KOPT-K1 (cell line): ENCODE measurements at regions not wholly inside any gene's neighbourhood (a gene's known extent, or its start where the extent isn't known, plus 50 kb on each side); places are given as distances from the start of the nearest gene placed in this dataset.
"Not testable (repeated sequence)": the region's sequence is repeated elsewhere in the genome, so short reads cannot be mapped to it uniquely, and the experiment has no call there.

ENCODE experiments used
- H3K27ac ChIP-seq: fragments of 200-600 bp; sonication (generic); 2 replicates; pipeline ENCODE4 v1.5.1; 2016; ENCODE audit warnings: antibody characterized with exemption, mild to moderate bottlenecking, low read depth, low read length; ENCODE audit not compliant: poor library complexity, severe bottlenecking
- H3K36me3 ChIP-seq: fragments of 200-600 bp; sonication (generic); 2 replicates; pipeline ENCODE4 v1.5.1; 2017; ENCODE audit warnings: antibody characterized with exemption, mild to moderate bottlenecking, low read length, moderate library complexity; ENCODE audit not compliant: insufficient read depth
- H3K9me3 ChIP-seq: fragments of 200-600 bp; sonication (generic); 2 replicates; pipeline ENCODE4 v1.5.1; 2017; ENCODE audit warnings: antibody characterized with exemption, low read length, mild to moderate bottlenecking; ENCODE audit not compliant: insufficient read depth, poor library complexity, severe bottlenecking

- not testable (repeated sequence) for H3K9me3 ChIP-seq, H3K36me3 ChIP-seq, H3K27ac ChIP-seq
Measured at GRCh38 chr15:21609223-21609622, 168.9 kb upstream of the POTEB3 start.

DNA sequence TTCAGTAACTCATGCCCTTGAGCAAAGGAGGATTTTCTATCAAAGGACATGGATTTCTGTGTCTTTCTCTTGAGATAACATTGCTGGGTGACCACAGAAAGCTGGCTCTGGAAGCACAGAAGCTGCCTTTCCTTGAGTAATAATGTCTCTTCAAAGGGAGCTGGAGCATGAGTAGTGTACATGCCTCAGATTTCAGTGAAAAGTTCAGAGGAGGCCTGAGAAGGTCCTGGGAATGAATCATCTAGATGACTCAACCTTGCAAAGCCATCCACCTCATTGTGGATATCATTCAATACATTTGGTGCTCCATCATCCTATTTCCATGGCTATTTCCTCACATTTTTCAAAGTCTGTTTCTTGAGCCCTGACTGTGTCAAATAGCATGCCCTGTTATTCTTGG is 125.1 kb upstream of the POTEB3 start:
- not testable (repeated sequence) for H3K27ac ChIP-seq, H3K9me3 ChIP-seq, H3K36me3 ChIP-seq

DNA sequence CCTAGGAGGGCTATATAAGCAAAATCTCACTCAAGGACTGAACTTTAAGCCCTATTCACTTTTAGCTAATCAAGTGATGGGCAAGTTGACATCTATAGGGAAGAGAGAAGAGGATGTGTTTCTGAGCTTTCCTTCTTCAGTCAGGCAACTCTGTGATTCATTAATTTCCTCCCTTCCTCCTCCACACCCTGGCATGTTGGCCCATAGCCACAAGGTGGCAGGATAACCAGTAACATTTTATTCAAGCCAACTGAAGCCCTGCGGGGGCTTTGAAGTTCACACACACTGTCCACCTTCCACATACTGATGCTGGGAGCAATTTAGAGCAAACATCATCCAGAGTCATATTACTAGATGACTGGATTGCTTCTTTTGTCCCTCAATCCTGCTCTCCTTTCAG is 111.5 kb upstream of the POTEB3 start:
- H3K27ac ChIP-seq: peak overlapping the region; percentile 47
- not testable (repeated sequence) for H3K9me3 ChIP-seq, H3K36me3 ChIP-seq

DNA sequence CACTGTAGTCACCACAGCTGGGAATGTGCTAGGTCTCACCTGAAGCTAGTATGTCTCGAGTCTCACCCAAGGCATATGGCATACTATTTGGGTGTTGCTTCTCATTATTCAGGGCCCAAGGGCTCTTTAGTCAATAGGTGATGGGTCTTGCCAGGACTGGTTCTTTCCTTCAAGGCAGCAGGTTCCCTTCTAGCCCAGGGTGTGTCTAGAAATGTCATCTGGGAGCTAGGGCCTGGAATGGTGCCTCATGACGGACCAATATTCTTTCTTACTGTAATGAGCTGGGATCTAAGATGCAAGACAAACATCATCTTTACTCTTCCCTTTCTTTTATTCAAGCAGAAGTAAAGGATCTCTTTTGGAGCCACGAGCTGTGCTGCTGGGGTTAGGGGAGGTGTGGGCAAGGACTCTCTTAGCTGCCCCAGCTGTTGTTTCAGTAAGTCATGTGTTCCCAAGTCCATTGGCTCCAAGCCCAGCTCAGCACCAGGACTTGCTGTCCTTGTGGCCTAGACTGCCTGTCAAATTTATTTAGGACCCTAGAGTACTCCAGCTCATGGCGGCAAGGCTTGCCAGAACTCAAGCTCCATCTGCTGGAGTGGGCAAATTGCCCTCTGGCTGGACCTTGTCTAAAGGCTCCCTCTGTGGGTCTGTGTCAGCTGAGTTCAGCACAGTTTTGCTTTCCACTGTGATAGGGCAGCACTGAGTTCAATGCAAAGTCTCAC is 106.0 kb upstream of the POTEB3 start:
- H3K27ac ChIP-seq, H3K36me3 ChIP-seq, H3K9me3 ChIP-seq: not testable (repeated sequence)

- not testable (repeated sequence) for H3K27ac ChIP-seq, H3K36me3 ChIP-seq, H3K9me3 ChIP-seq
Measured at GRCh38 chr15:21532785-21533184, 92.5 kb upstream of the POTEB3 start.

- H3K36me3 ChIP-seq, H3K27ac ChIP-seq, H3K9me3 ChIP-seq: not testable (repeated sequence)
Measured at GRCh38 chr15:21516248-21516647, 75.9 kb upstream of the POTEB3 start.

DNA sequence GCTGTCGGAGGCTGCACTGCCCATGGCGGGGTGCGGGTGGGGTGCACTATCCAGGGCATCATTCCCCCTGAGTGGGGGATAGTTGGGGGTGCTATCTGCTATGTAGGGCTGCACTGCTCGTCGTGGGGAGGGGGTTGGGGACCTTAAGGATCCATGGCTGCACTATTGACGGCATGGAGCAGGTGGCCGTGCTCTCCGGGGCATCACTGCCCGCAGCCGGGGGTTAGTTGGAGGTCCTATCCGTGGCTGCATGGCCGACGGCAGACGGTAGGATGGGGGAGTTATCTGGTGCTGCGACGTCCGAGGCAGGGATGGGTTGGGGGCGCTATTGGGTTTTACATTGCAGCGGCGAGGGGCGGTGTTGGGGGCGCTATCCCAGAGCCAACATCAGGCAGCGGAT is 75.0 kb upstream of the POTEB3 start:
- not testable (repeated sequence) for H3K9me3 ChIP-seq, H3K36me3 ChIP-seq, H3K27ac ChIP-seq

DNA sequence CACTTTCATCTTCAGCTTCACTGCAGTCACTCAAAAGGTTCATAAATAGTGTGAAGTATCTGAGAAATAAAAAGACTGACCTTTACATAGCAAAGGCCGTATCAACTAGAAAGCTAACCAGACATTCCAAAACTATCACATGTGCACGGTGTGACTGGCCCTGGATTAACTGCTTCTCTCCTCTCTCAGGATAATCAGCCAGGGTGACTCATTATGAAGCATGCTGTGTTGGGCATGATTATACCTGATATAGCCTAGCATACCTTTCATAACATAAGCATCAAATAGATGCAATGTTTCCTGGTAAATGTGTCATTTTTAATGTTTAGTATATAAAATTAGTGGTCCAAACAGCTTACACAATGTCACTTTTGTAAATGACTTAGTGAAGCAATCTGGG is 62.7 kb upstream of the POTEB3 start:
- not testable (repeated sequence) for H3K9me3 ChIP-seq, H3K27ac ChIP-seq

More for the DNA sequence above, 62.7 kb upstream of the POTEB3 start:
- H3K36me3 ChIP-seq: not testable (repeated sequence)
